GM12864 (cell line): ENCODE measurements at regions not wholly inside any gene's neighbourhood (a gene's known extent, or its start where the extent isn't known, plus 50 kb on each side); places are given as distances from the start of the nearest gene placed in this dataset.

Source experiments
- DNase-seq: peaks from one replicate; pipeline ENCODE4 v3.0.0-alpha.2; 2011; ENCODE audit warnings: low read depth
- H3K4me3 ChIP-seq: 2 replicates; pipeline ENCODE4 v1.5.1; 2011; ENCODE audit warnings: mild to moderate bottlenecking, low read depth, low read length, control low read depth
- TF ChIP-seq, protein P1 (sequence below): IDR thresholded peaks from 2 replicates; pipeline ENCODE4 v1.5.1; 2011; ENCODE audit warnings: low read depth, mild to moderate bottlenecking, moderate library complexity, low read length, control low read depth, inconsistent platforms; ENCODE audit errors: missing control alignments

DNA sequence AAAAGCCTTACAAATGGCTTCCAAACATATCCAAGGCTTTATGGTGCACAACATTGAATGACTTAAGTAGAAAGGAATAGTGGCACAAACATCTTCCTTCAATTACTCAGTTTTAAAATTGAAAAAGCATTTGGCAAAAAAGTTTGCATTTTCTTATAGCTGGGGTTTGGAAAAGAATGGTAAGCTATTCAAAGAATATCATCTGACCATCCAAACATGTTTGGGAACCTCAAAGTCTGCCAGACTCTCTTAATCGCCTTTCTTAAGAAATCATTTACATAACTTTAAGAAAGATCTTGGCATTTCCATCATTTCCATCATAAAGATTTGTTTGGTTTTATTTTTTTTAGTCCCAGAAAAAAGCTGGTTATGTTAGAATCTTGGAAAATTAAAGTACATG lies 210.1 kb upstream of the PELI2 start:
- TF ChIP-seq, protein P1, sequence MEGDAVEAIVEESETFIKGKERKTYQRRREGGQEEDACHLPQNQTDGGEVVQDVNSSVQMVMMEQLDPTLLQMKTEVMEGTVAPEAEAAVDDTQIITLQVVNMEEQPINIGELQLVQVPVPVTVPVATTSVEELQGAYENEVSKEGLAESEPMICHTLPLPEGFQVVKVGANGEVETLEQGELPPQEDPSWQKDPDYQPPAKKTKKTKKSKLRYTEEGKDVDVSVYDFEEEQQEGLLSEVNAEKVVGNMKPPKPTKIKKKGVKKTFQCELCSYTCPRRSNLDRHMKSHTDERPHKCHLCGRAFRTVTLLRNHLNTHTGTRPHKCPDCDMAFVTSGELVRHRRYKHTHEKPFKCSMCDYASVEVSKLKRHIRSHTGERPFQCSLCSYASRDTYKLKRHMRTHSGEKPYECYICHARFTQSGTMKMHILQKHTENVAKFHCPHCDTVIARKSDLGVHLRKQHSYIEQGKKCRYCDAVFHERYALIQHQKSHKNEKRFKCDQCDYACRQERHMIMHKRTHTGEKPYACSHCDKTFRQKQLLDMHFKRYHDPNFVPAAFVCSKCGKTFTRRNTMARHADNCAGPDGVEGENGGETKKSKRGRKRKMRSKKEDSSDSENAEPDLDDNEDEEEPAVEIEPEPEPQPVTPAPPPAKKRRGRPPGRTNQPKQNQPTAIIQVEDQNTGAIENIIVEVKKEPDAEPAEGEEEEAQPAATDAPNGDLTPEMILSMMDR = no peak
- no peak for DNase-seq
- H3K4me3 ChIP-seq = no peak overlapping the region

DNA sequence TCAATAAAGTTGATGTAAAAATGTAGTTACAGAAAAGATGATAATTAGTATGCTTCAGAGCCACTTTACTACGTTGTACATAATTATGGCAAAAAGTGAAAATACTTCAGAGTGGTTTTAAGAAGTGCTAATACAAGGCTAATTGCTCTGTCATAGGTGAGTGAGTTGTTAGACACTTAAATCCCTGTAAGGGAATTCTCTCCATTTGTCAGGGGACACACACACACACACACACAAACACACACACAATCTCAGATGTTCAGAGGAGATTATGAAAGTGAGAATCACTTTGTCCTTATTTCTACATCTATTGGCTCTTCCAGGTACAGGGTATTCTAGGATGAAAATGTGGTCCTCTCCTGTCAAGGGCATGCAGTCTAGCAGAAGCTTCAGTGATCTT lies 208.3 kb upstream of the PELI2 start:
- TF ChIP-seq, protein P1 = no peak
- no peak overlapping the region for H3K4me3 ChIP-seq
- DNase-seq = no peak

DNA sequence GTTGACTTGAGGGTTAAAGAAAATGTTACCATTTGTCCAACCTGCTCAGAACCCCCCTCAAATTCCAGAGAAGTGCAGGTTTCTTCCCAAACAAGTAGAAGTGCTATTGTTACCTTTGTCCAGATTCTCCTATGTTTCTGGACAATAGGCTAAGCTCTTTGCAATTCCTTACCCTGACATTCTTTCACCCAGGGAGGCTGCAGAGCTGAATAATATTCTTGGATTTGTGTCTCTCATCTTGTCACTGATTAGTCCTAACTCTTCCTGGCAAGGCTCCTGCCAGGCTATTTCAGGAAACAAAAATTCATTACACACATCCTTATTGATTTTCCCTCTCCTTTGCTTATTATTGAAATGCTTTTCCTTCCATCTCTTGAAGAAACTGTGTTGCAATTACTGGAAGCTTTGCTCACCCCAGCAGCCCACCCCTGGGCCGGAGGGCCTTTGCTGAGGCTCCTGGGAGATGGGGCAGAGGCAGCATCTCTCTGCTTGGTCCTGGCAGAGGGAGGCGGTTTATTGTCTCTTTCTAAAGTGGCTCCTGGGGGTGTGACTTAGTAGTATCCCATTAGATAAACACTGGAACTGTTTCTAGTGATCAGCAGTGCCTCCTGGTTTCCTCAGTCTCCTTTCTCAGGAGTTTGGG lies 207.5 kb upstream of the PELI2 start:
- DNase-seq = no peak
- H3K4me3 ChIP-seq = no peak overlapping the region
- TF ChIP-seq, protein P1 = no peak

DNA sequence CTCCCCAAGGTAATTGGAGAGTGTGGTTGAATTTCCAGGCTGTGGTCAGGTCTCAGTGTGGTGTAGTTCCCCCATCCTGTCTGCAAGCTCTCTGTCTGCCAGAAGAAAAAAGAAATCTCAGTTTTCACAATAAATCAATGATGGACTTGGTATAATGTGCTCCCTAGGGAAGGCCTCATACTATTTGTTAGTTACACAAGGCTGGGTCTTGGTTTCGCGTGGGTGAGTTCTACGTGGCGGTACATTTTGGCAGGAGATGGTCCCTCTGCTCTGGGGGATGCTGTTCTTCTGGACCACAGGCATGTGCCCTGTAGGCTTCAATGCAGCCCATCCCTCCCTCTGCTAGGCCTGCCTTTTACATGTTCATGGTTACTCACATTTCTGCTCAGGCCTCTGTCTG lies 206.4 kb upstream of the PELI2 start:
- no peak for DNase-seq
- no peak overlapping the region for H3K4me3 ChIP-seq
- TF ChIP-seq, protein P1 = no peak

DNA sequence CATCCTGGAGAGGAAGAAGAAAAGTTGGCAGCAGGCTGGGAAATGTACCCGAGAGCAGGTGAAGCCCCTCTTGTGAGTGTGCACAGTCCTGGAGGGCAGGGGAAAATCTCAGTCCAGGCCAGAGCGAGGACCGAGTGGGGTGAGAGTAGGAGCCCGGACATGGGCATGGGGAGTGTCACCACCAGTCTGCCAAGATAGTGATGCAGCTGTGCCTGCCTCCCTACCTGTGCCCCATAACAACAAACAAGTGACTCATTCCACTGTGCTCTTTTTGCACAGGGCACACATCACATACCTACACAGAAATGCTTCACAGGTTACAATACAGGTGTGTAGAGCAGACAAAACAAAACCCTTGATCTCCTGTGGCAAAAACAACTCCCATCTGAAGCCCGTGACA lies 205.9 kb upstream of the PELI2 start:
- H3K4me3 ChIP-seq = no peak overlapping the region
- DNase-seq = no peak
- TF ChIP-seq, protein P1 = no peak

DNA sequence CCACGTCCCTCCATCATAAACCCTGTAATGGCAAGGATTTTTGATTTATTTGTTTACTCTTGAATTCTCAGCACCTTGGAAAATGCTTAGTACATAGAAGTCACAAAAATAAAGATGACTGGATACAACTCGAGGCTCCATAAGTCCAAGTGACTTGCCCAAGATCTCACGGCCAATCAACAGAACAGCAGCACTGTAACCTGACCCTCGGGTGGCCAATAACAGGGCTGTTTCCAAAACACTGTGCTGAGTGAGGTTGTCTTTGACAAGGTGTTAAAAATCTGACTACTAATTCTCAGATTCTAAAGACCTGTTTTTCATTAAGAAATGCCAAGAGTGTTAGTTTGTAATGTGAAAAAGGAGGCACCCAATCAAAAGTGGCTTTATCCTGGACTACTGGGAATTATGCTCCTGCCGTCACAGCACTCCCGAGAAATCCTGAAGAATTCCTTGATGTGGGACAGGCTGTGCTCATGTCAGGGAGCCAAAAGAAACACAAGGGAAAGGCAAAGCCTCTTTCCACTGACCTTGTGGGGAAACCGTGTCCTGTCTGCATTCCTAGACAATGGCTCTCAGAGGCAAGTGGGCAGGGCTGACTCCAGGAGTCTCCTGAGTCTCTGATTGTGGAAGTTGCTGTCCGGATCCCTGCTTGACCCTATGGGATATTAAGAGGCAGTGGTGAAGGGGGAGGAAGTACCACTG lies 204.7 kb upstream of the PELI2 start:
- no peak for DNase-seq
- TF ChIP-seq, protein P1 = no peak
- H3K4me3 ChIP-seq = no peak overlapping the region

DNA sequence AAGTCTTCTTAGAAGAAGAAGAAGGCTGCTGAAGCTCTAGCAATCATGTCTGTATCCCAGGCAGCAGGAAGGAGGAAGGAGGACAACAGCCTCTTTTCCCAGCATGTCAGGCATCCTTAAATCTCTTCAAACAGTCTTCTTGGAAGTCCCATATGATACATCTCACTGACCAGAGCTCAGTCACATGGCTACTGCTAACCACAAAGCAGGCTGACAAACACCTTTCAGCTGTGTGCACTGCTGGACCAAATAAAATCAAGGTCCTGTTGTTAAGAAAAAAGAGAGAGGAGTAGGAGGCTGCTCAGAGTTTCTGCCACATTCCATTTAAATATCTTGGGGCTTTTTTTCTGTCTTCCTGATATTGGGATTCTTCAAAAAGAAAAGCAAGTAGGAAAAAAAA lies 203.4 kb upstream of the PELI2 start:
- TF ChIP-seq, protein P1 = no peak
- DNase-seq = no peak
- no peak overlapping the region for H3K4me3 ChIP-seq
